GM23338 (cell line): ENCODE measurements at regions not wholly inside any gene's neighbourhood (a gene's known extent, or its start where the extent isn't known, plus 50 kb on each side); places are given as distances from the start of the nearest gene placed in this dataset.

ENCODE experiments used
- ATAC-seq: fragments of 200-7000 bp; cut with Tn5 transposase; 3 replicates; pipeline ENCODE4 v1.9.1; 2020
- DNase-seq: peaks from one replicate; pipeline ENCODE4 v3.0.0-alpha.2; 2015; ENCODE audit warnings: low spot score
- H2AFZ ChIP-seq: fragments of 200-600 bp; sonication (generic); 2 replicates; pipeline ENCODE4 v1.8.0; 2016; ENCODE audit warnings: antibody characterized with exemption, mild to moderate bottlenecking, moderate library complexity
- H3F3A ChIP-seq: fragments of 200-600 bp; sonication (generic); replicated peaks from 2 replicates; pipeline ENCODE4 v1.8.0; 2017; ENCODE audit warnings: antibody characterized with exemption, mixed run types, low read depth
- H3K27ac ChIP-seq: fragments of 200-600 bp; sonication (generic); 2 replicates; pipeline ENCODE4 v1.6.1; 2016; ENCODE audit warnings: low read depth
- H3K27me3 ChIP-seq: fragments of 200-600 bp; sonication (generic); 2 replicates; pipeline ENCODE4 v1.8.0; 2016; ENCODE audit warnings: mild to moderate bottlenecking, mixed run types, moderate library complexity; ENCODE audit not compliant: insufficient read depth
- H3K36me3 ChIP-seq: fragments of 200-600 bp; sonication (generic); 2 replicates; pipeline ENCODE4 v1.8.0; 2016; ENCODE audit warnings: mild to moderate bottlenecking; ENCODE audit not compliant: insufficient read depth
- H3K4me1 ChIP-seq: fragments of 200-600 bp; sonication (generic); 2 replicates; pipeline ENCODE4 v1.8.0; 2016; ENCODE audit warnings: mild to moderate bottlenecking, moderate library complexity; ENCODE audit not compliant: insufficient read depth
- H3K4me2 ChIP-seq: fragments of 200-600 bp; sonication (generic); 2 replicates; pipeline ENCODE4 v1.7.1; 2017; ENCODE audit warnings: mixed run types
- H3K4me3 ChIP-seq: fragments of 200-600 bp; sonication (generic); 2 replicates; pipeline ENCODE4 v1.6.1; 2016; ENCODE audit warnings: mixed run types
- H3K79me2 ChIP-seq: fragments of 200-600 bp; sonication (generic); replicated peaks from 2 replicates; pipeline ENCODE4 v1.8.0; 2017; ENCODE audit warnings: mild to moderate bottlenecking; ENCODE audit not compliant: insufficient read depth
- H3K9me2 ChIP-seq: fragments of 200-600 bp; sonication (generic); 2 replicates; pipeline ENCODE4 v1.8.0; 2017; ENCODE audit not compliant: insufficient read depth
- H4K20me1 ChIP-seq: fragments of 200-600 bp; sonication (generic); replicated peaks from 2 replicates; pipeline ENCODE4 v1.8.0; 2017; ENCODE audit warnings: mild to moderate bottlenecking; ENCODE audit not compliant: insufficient read depth
- H3K27ac Mint-ChIP-seq: 2 replicates; pipeline ENCODE4 v1.8.0; 2020; ENCODE audit warnings: inconsistent platforms, mild to moderate bottlenecking, moderate library complexity, mixed read lengths
- H3K27me3 Mint-ChIP-seq: 3 replicates; pipeline ENCODE4 v1.8.0; 2022; ENCODE audit warnings: low read depth, mild to moderate bottlenecking, moderate library complexity, mixed read lengths, inconsistent platforms; ENCODE audit not compliant: insufficient read depth, poor library complexity
- H3K36me3 Mint-ChIP-seq: 3 replicates; pipeline ENCODE4 v1.8.0; 2021; ENCODE audit warnings: low read depth, mild to moderate bottlenecking, inconsistent platforms, moderate library complexity, mixed read lengths
- H3K4me1 Mint-ChIP-seq: 3 replicates; pipeline ENCODE4 v1.8.0; 2020; ENCODE audit warnings: mild to moderate bottlenecking, inconsistent platforms, mixed read lengths
- H3K4me3 Mint-ChIP-seq: 3 replicates; pipeline ENCODE4 v1.8.0; 2021; ENCODE audit warnings: moderate library complexity, mild to moderate bottlenecking, inconsistent platforms, mixed read lengths
- H3K9me3 Mint-ChIP-seq: 3 replicates; pipeline ENCODE4 v1.8.0; 2020; ENCODE audit warnings: moderate library complexity, mild to moderate bottlenecking, inconsistent platforms, mixed read lengths
- CREB1 ChIP-seq: fragments of 250-450 bp; sonication (Bioruptor Pico); IDR thresholded peaks from 2 replicates; pipeline ENCODE4 v1.5.0; 2020; ENCODE audit warnings: low read depth, mild to moderate bottlenecking, moderate library complexity
- CTCF ChIP-seq, 2 experiments: fragments of 200-600 bp in 1 of 2; sonication (generic) in 1 of 2; conservative IDR thresholded peaks; 2 replicates each; pipeline versions ENCODE4 v1.5.1 to v1.6.1; 2016 to 2017; ENCODE audit warnings: antibody characterized with exemption in 2 of 2, low read depth in 2 of 2, mild to moderate bottlenecking in 2 of 2, moderate library complexity in 1 of 2
- ETS1 ChIP-seq: IDR thresholded peaks from 2 replicates; pipeline ENCODE4 v1.6.1; 2016; ENCODE audit warnings: antibody characterized with exemption
- EZH2 ChIP-seq: fragments of 200-600 bp; sonication (generic); IDR thresholded peaks from one replicate; pipeline ENCODE4 v1.8.0; 2017; ENCODE audit warnings: antibody characterized with exemption, mild to moderate bottlenecking, low read depth; ENCODE audit not compliant: unreplicated experiment
- EZH2phosphoT487 ChIP-seq: fragments of 200-600 bp; sonication (generic); IDR thresholded peaks from one replicate; pipeline ENCODE4 v1.8.1; 2018; ENCODE audit warnings: antibody characterized with exemption; ENCODE audit not compliant: unreplicated experiment
- JUNB ChIP-seq: IDR thresholded peaks from one replicate; pipeline ENCODE4 v1.6.1; 2016; ENCODE audit warnings: antibody characterized with exemption; ENCODE audit not compliant: unreplicated experiment
- NANOG ChIP-seq: IDR thresholded peaks from 2 replicates; pipeline ENCODE4 v1.6.1; 2016; ENCODE audit warnings: antibody characterized with exemption, borderline replicate concordance
- POLR2AphosphoS5 ChIP-seq: IDR thresholded peaks from 2 replicates; pipeline ENCODE4 v1.6.1; 2016; ENCODE audit warnings: antibody characterized with exemption, low read depth
- REST ChIP-seq: IDR thresholded peaks from one replicate; pipeline ENCODE4 v1.6.1; 2018; ENCODE audit warnings: antibody characterized with exemption; ENCODE audit not compliant: unreplicated experiment
- STAT1 ChIP-seq: IDR thresholded peaks from one replicate; pipeline ENCODE4 v1.6.1; 2016; ENCODE audit warnings: antibody characterized with exemption; ENCODE audit not compliant: unreplicated experiment
- ZNF114 ChIP-seq: fragments of 250-450 bp; sonication (Bioruptor Pico); IDR thresholded peaks from 2 replicates; pipeline ENCODE4 v1.5.0; 2020; ENCODE audit warnings: mild to moderate bottlenecking, moderate library complexity
- ZNF331 ChIP-seq: fragments of 250-450 bp; sonication (Bioruptor Pico); IDR thresholded peaks from 2 replicates; pipeline ENCODE4 v1.5.0; 2020; ENCODE audit warnings: low read depth, mild to moderate bottlenecking, moderate library complexity
- ZNF462 ChIP-seq: fragments of 250-450 bp; sonication (Bioruptor Pico); IDR thresholded peaks from 2 replicates; pipeline ENCODE4 v1.5.0; 2020; ENCODE audit warnings: mild to moderate bottlenecking, moderate library complexity

- H3K4me3 Mint-ChIP-seq = no peak overlapping the region
- H3K79me2 ChIP-seq = peaks cover 52% of the 10 kb centered on the region
- H3K9me2 ChIP-seq = no peaks in the 10 kb centered on the region
- H3K4me2 ChIP-seq = no peak overlapping the region
- DNase-seq = no peak
- TF ChIP-seq REST (no peak), CTCF (conservative IDR thresholded peaks at IDR 0.05; ENCODE audit: low read depth in 2 of 2) (no peak), ZNF462 (CRISPR knock-in tag) (no peak), STAT1 (no peak), EZH2 (no peak), ZNF331 (CRISPR knock-in tag) (no peak), ZNF114 (no peak), JUNB (no peak), POLR2AphosphoS5 (no peak), EZH2phosphoT487 (no peak), NANOG (no peak), CREB1 (CRISPR knock-in tag) (no peak), ETS1 (no peak)
- H2AFZ ChIP-seq = no peak overlapping the region
- no peak overlapping the region for H3K27ac Mint-ChIP-seq
- H3K4me3 ChIP-seq = no peak overlapping the region
- no peaks in the 10 kb centered on the region for H3F3A ChIP-seq
- ATAC-seq = no peak
- peaks cover 22% of the 10 kb centered on the region for H3K27me3 Mint-ChIP-seq
- no peak overlapping the region for H3K27ac ChIP-seq
- H3K27me3 ChIP-seq = no peaks in the 10 kb centered on the region
- H3K4me1 Mint-ChIP-seq = peaks cover 12% of the 10 kb centered on the region
- peaks cover 35% of the 10 kb centered on the region for H3K36me3 Mint-ChIP-seq
- no peaks in the 10 kb centered on the region for H3K9me3 Mint-ChIP-seq
- peaks cover 32% of the 10 kb centered on the region for H4K20me1 ChIP-seq
- peaks cover 7% of the 10 kb centered on the region; the same call in 1 of the 2 replicates for H3K4me1 ChIP-seq
- H3K36me3 ChIP-seq = no peaks in the 10 kb centered on the region
These were observed 53.5 kb downstream of the PTPRS start for GRCh38 chr19:5287066-5287465.
